Ishikawa (cell line): ENCODE measurements at regions not wholly inside any gene's neighbourhood (a gene's known extent, or its start where the extent isn't known, plus 50 kb on each side); places are given as distances from the start of the nearest gene placed in this dataset.

ENCODE experiments used
- CREB1 ChIP-seq: IDR thresholded peaks from 2 replicates; pipeline ENCODE4 v1.6.1; 2012; ENCODE audit warnings: low read depth
- EGR1 ChIP-seq: IDR thresholded peaks from 2 replicates; pipeline ENCODE4 v1.6.1; 2012
- EP300 ChIP-seq: IDR thresholded peaks from 2 replicates; pipeline ENCODE4 v1.6.1; 2012; ENCODE audit warnings: borderline replicate concordance
- NFIC ChIP-seq: IDR thresholded peaks from 2 replicates; pipeline ENCODE4 v1.6.1; 2012
- RAD21 ChIP-seq: IDR thresholded peaks from 2 replicates; pipeline ENCODE4 v1.6.1; 2012; ENCODE audit warnings: low read depth
- TAF1 ChIP-seq: IDR thresholded peaks from 2 replicates; pipeline ENCODE4 v1.6.1; 2012; ENCODE audit warnings: low read depth, mild to moderate bottlenecking
- USF1 ChIP-seq: IDR thresholded peaks from 2 replicates; pipeline ENCODE4 v1.6.1; 2012
- YY1 ChIP-seq: IDR thresholded peaks from 2 replicates; pipeline ENCODE4 v1.6.1; 2012; ENCODE audit warnings: low read depth
- ZBTB7A ChIP-seq: IDR thresholded peaks from 2 replicates; pipeline ENCODE4 v1.6.1; 2012; ENCODE audit warnings: low read depth

DNA sequence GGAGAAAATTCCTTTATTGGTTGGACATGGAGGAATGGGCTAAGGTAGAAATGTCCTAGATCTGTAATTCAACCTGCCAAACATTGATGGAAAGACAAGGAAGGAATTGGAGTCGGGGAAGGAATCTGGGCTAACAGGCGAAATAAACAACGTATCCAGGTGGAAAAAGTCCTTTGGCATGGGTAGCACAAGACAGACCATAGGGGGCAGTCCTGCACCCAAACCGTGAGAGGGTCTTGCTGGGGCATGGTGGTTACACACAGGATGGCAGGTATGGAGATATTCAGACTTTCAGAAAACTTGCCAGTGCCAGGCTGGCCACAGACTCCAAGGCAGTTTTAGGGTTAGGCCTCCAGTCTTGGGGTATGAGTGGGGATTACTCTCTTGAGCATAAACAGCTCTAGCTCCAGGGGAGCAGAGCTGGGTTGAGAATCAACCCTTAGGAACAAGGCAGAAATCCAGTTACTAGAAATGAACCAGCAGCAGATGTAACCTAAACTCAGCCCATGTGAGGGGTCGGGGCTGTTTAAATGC lies 188.6 kb upstream of the GDF10 start:
- TF ChIP-seq YY1 (no peak), TAF1 (no peak), NFIC (no peak), ZBTB7A (no peak), RAD21 (no peak), EP300 (no peak), EGR1 (no peak), USF1 (no peak), CREB1 (no peak)
